BJ (cell line): ENCODE measurements at regions not wholly inside any gene's neighbourhood (a gene's known extent, or its start where the extent isn't known, plus 50 kb on each side); places are given as distances from the start of the nearest gene placed in this dataset.

Experiments
- CTCF ChIA-PET: fragments of 350-600 bp; formaldehyde crosslinking; extraction: SDS; loops from one replicate; lab custom pipeline; 2021; ENCODE audit warnings: antibody characterized with exemption, inconsistent platforms; lab: Yijun Ruan, JAX
- POLR2A ChIA-PET: fragments of 300-600 bp; sonication (Branson Sonifier 250); formaldehyde crosslinking; extraction: SDS; loops from one replicate; lab custom pipeline; 2021; ENCODE audit warnings: antibody characterized with exemption; lab: Charles Lee
- DNase-seq: peaks from one replicate; pipeline ENCODE4 v3.0.0-alpha.2; 2011; ENCODE audit warnings: low read depth
- H3K27me3 ChIP-seq: 2 replicates; pipeline ENCODE4 v1.6.0; 2011; ENCODE audit warnings: low read length; ENCODE audit not compliant: control insufficient read depth, insufficient read depth
- H3K36me3 ChIP-seq: 2 replicates; pipeline ENCODE4 v1.5.1; 2011; ENCODE audit warnings: low read length; ENCODE audit not compliant: control insufficient read depth, insufficient read depth
- H3K4me3 ChIP-seq: 2 replicates; pipeline ENCODE4 v1.5.1; 2011; ENCODE audit warnings: low read depth, mild to moderate bottlenecking, control low read depth, low read length
- CTCF ChIP-seq: IDR thresholded peaks from 2 replicates; pipeline ENCODE4 v1.5.1; 2011; ENCODE audit warnings: low read depth, mild to moderate bottlenecking, control low read depth, inconsistent platforms, low read length, moderate library complexity; ENCODE audit not compliant: insufficient read depth

- peaks cover 3% of the 10 kb centered on the region for H3K27me3 ChIP-seq
- H3K36me3 ChIP-seq, result no peaks in the 10 kb centered on the region
- no peak overlapping the region for H3K4me3 ChIP-seq
- ChIA-PET POLR2A (no interaction called here), CTCF (interaction anchor here (1.3 kb wide), 1 partner anchor 89 kb away, joined by 3 read pairs; no protein-coding TSS in a partner anchor)
- no peak for DNase-seq
- no peak for TF ChIP-seq CTCF
These were observed 80.7 kb upstream of the FOXF1 start for GRCh38 chr16:86429663-86430062.

- POLR2A ChIA-PET, result no interaction called here
- CTCF ChIA-PET, result interaction anchor here (1.0 to 1.4 kb wide), 2 partner anchors 46 to 87 kb away, joined by 3 read pairs; no protein-coding TSS in a partner anchor
- no peaks in the 10 kb centered on the region for H3K36me3 ChIP-seq
These were observed 79.5 kb upstream of the FOXF1 start for GRCh38 chr16:86430814-86431213.

GRCh38 chr16:86431540-86431939 lies 78.8 kb upstream of the FOXF1 start:
- TF ChIP-seq CTCF, result no peak
- CTCF ChIA-PET, result interaction anchor here (1.0 to 1.4 kb wide), 2 partner anchors 45 to 86 kb away, joined by 3 read pairs; no protein-coding TSS in a partner anchor
- POLR2A ChIA-PET, result no interaction called here

More at GRCh38 chr16:86430814-86431213, 79.5 kb upstream of the FOXF1 start:
- Histone ChIP-seq H3K27me3 (peaks cover 5% of the 10 kb centered on the region), H3K4me3 (no peak overlapping the region)
- DNase-seq, result no peak
- no peak for TF ChIP-seq CTCF

GRCh38 chr16:86432048-86432447 lies 78.3 kb upstream of the FOXF1 start:
- CTCF ChIA-PET, result interaction anchor here (1.4 kb wide), 1 partner anchor 86 kb away, joined by 3 read pairs; no protein-coding TSS in a partner anchor
- POLR2A ChIA-PET, result no interaction called here
- TF ChIP-seq CTCF, result no peak
- Histone ChIP-seq H3K36me3 (no peaks in the 10 kb centered on the region), H3K4me3 (no peak overlapping the region), H3K27me3 (peaks cover 8% of the 10 kb centered on the region)
- DNase-seq, result no peak

More at GRCh38 chr16:86431540-86431939, 78.8 kb upstream of the FOXF1 start:
- Histone ChIP-seq H3K36me3 (no peaks in the 10 kb centered on the region), H3K27me3 (peaks cover 8% of the 10 kb centered on the region), H3K4me3 (no peak overlapping the region)
- DNase-seq, result no peak

- H3K27me3 ChIP-seq, result peaks cover 9% of the 10 kb centered on the region
- TF ChIP-seq CTCF, result no peak
- ChIA-PET CTCF (no interaction called here), POLR2A (no interaction called here)
- no peaks in the 10 kb centered on the region for H3K36me3 ChIP-seq
- no peak overlapping the region for H3K4me3 ChIP-seq
- DNase-seq, result no peak
These were observed 77.6 kb upstream of the FOXF1 start for GRCh38 chr16:86432691-86433090.
